GM18502 (cell line): ENCODE measurements at regions not wholly inside any gene's neighbourhood (a gene's known extent, or its start where the extent isn't known, plus 50 kb on each side); places are given as distances from the start of the nearest gene placed in this dataset.
"Not testable (repeated sequence)": the region's sequence is repeated elsewhere in the genome, so short reads cannot be mapped to it uniquely, and the experiment has no call there.

Experiments
- ATAC-seq: cut with Tn5 transposase; IDR thresholded peaks from one replicate; pipeline ENCODE4 v1.9.1; 2021; ENCODE audit warnings: mild to moderate bottlenecking; ENCODE audit not compliant: unreplicated experiment, poor library complexity

GRCh38 chr12:104906695-104907094 is 51.4 kb downstream of the SLC41A2 start:
- ATAC-seq, result no peak

GRCh38 chr12:104905446-104905845 is 52.6 kb downstream of the SLC41A2 start:
- ATAC-seq, result not testable (repeated sequence)

DNA sequence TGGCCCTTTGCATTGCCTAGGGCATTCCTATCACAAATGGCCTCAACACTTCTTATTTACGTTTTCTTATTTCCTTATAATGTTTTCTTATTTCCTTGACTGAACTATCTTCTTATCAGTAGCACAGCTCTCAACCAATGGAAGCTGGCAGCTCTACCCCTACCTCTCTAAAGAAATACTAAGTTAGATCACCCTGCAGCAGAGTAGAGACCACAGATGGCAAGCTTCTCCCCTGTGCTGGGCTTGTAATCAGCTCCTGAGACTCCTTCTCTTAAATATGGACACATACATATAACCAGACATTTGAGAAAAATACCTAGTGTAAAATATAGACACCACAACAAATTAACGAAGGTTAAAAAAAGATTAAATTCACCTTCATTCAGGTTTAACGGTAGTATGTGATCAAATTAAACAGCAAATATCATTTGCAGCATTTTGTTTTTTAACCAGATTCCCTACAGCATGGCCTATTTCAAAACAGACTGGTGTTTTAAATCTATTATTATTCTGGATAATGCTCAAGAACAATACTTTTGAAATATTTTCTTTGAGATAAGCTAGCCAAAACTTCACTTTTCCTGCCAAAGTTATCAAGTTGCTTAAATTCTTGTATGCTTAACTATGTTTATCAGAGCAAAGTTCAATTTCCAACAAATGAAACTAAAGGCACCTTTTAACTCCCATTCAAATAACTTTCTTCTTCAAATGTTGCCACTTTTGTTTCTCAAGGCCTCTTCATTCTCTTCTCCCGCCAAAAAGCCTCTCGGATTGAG is 54.3 kb downstream of the SLC41A2 start:
- ATAC-seq, result no peak

- no peak for ATAC-seq
These were observed 56.0 kb downstream of the SLC41A2 start for GRCh38 chr12:104902125-104902524.

DNA sequence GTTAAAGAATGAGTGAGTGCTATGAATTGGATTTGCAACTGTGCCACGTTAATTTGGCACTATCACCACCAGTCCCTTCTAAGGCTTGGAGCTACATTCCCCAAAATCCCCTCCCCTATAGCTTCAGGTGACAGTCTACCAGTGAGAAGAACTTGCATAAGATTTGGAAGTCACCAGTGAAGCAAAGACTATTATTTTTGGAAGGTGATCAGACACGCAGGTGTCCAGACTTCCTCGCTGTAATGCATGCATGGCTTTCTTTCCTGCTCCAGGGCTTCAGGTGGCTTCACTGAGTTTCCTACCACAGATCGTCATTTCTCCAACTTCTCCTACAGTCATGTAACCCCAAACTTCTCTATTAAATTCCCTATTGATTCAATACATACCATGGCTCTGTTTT is 61.4 kb downstream of the SLC41A2 start:
- ATAC-seq, result no peak

DNA sequence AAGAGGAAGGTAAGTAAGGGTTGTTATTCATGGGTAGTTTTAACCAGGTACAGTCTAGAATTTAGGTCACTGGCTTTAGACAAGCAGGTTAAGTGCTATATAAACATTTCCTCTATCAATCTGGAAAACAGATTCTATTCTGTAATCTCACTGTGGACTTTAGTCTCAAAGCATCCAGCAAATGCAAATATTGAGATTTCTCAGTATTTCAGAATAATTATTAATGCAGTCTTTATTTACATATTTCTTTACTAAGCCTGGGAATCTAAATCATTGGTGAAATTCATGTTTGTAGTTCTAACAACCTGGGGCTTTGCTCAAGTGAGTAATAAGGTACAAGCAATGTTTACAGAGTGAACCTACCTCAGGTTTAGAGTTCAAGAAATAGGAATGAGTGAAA is 61.9 kb downstream of the SLC41A2 start:
- no peak for ATAC-seq

DNA sequence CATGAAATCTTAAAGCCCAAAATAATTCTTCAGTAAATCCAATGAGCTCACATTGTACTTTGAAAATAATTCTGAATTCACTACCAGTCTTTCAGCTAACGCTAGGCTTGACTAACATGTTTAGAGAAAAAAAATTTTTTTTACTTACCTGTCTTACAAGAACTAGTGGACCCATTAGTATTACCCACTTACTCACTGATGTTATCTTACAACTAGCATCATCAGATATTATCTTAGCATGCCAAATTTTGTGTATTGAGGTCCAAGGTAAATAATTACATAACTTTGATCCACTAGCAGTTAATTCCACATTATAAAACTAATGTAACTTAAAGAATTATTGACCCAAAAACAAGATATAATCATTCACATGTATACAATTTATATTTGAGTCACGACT is 62.7 kb downstream of the SLC41A2 start:
- no peak for ATAC-seq

DNA sequence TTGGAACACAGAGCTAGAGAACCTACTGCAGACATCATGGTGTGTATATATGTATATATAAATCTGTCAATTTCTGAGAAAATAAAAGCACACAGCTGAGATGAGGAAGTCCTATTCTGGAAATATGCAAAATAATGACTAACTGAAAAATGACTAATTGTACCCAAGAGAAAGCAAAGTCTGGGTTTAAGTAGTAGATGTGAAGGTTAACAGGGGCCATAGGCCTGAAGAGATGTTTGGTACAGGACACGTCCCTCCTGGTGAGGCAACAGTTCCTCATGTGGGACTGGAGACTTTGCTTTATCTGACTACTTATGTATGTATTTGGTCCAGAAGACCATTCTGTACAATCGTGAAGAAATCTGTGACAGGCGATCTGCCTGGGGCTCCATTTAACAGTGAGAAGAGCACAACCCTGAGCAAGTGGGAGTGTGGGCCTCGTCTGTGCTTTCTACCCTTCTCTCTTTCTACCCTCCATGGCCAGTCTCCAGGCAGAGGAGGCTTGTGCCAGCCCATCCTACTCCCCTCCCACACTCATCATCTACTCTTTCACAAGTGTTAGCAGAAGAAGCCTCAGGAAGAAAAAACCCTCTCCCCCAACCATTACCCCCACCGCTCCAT is 67.5 kb downstream of the SLC41A2 start:
- no peak for ATAC-seq

- no peak for ATAC-seq
These were observed 68.4 kb downstream of the SLC41A2 start for GRCh38 chr12:104889735-104890134.

- ATAC-seq, result no peak
These were observed 69.2 kb downstream of the SLC41A2 start for GRCh38 chr12:104888892-104889291.

DNA sequence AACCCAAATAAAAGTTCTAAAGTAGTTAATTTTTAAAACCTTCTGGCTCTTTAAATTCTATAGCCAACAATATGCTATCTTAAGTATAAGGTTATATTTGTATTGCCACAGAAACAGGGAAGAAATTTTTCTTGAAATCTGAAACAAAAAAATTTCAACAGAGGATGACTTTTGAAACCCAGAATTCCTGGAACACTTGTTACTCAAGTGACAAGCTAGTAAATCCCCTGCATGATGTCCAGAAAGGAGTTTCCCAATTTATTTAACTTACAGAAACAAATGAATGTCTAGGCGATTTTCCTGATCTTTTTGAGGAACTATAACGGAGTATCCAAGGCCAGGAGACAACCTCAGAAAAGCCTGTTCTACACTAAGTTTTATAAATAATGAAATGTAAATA is 69.6 kb downstream of the SLC41A2 start:
- ATAC-seq, result no peak

- no peak for ATAC-seq
These were observed 70.6 kb downstream of the SLC41A2 start for GRCh38 chr12:104887452-104887851.

DNA sequence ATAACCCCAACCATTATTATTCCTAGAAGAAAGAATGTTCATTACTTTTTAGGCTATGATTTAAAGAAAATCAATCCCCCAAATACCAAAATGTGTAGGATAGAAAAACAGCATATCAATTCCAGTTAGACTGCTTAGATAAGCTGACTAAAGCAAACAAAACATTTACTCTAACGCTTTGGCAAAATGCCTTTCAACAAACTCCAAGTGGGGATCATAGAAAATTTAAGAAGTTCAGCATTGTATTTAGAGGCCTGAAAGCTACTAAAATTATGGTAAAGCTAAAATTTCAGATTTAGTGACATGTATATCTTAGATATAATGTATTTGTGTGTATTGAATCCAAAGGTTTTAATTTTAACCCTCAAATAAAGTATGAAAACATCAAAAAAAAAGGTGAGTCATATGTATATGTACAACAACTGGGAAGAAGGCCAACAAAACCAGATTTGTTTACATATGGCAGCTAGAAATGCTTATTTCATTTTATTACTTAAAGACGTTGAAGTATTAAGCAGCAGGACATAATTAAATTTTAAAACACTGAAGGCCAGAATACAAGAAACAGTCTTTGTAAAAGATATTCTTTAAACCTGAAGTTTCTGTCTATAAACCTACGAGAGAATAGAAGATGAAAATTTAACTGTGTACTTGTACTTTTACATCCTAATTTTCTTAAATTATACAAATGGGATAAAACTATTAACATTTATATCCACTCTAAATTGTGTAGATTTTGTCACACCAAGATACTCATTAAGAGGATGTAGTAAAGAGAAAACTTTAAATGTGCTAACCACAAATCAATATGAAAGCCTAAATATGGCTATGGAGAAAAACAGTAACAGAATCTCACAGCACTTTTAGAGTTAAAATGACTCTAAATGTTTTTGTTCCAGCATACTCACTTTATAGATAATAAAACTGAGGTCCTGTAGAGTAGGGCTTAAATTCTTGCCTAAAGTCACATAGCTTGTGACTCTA is 71.4 kb downstream of the SLC41A2 start:
- no peak for ATAC-seq

DNA sequence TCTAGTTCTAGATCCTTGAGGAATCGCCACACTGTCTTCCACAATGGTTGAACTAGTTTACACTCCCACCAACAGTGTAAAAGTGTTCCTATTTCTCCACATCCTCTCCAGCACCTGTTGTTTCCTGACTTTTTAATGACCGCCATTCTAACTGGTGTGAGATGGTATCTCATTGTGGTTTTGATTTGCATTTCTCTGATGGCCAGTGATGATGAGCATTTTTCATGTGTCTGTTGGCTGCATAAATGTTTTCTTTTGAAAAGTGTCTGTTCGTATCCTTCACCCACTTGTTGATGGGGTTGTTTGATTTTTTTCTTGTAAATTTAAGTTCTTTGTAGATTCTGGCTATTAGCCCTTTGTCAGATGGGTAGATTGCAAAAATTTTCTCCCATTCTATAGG is 79.2 kb downstream of the SLC41A2 start:
- not testable (repeated sequence) for ATAC-seq

GRCh38 chr12:104877103-104877705 is 80.9 kb downstream of the SLC41A2 start:
- no peak for ATAC-seq

- ATAC-seq, result no peak
These were observed 84.7 kb downstream of the SLC41A2 start for GRCh38 chr12:104873374-104873773.

GRCh38 chr12:104870797-104871196 is 87.3 kb downstream of the SLC41A2 start:
- ATAC-seq, result peak; percentile 56

DNA sequence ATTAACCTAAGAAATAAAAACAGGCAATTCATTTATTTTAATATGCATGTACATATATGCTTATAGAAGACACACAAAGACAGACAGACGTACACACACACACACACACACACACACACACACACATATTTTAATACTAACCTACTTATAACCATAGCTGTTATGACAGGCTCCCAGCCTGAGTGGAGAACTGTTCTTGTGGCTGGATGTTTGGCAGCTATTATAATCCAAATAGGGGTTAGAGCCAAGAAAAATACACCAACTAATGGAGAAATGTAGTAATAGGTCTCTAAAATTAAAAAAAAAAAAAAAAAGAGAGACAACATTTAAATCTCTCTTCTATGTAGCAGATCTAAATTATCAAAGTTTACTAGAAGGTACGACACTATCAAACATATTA is 91.8 kb downstream of the SLC41A2 start:
- ATAC-seq, result no peak

DNA sequence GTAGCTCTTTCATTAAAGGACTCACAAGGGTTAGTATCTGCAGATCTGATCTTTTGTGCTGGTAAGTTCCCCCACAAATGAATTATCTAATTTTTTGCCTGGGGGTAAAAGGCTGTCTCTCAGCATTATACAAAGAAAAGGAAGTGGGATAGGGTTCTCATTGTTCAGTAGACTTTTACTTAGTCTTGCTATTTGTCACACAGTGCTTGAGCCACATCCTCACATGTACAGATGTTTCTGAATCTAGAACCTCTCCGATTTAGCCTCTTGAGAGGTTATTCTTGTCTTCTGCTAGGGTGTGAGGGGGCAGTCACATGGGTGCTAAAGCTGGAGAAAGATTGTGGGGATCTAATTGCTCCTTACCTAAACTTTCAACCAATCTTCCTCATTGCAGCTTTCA is 93.0 kb downstream of the SLC41A2 start:
- peak; percentile 72 for ATAC-seq

DNA sequence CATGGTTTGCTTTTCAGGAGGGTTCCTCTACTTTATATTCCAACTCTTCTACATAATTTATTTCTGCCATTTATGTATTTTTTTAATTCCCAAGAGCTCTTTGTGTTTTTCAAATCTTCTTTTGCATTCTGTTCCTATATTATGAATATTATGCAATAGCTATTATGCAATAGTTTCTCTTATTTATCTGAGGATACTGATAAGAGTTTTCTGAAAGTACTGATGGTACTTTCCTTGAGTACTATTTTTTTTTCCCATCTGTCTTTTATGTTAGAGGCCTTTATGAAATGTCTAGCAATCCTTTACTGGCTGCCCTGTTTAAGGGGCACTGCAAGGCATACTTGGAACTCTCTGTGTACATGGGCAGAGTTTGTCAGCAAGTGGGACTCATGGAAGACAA is 93.4 kb downstream of the SLC41A2 start:
- ATAC-seq, result no peak
